Esophagus muscularis mucosa (tissue), 4 donors: ENCODE measurements at regions not wholly inside any gene's neighbourhood (a gene's known extent, or its start where the extent isn't known, plus 50 kb on each side); places are given as distances from the start of the nearest gene placed in this dataset.
A peak's percentile ranks its signal among the peaks of the same experiment; 100 is the strongest.

Experiments
- DNase-seq: peaks from one replicate; pipeline ENCODE4 v3.0.0-alpha.2; 2017; ENCODE audit errors: extremely low spot score
- H3K27ac ChIP-seq, 4 donors: fragments of 200-600 bp; sonication (generic); replicated peaks in 1 of 4; 1 replicate in 3 of 4; 2 replicates in 1 of 4; pipeline ENCODE4 v1.5.1; 2016 to 2019; ENCODE audit warnings: mild to moderate bottlenecking in 1 of 4
- H3K27me3 ChIP-seq, 4 donors: fragments of 200-600 bp; sonication (generic); one replicate each; pipeline versions ENCODE4 v1.5.1 to v1.6.0; 2016 to 2019
- H3K36me3 ChIP-seq, 4 donors: fragments of 200-600 bp; sonication (generic); one replicate each; pipeline ENCODE4 v1.5.1; 2016 to 2019
- H3K4me1 ChIP-seq, 4 donors: fragments of 200-600 bp; sonication (generic); one replicate each; pipeline ENCODE4 v1.5.1; 2016 to 2019
- H3K4me3 ChIP-seq, 4 donors: fragments of 200-600 bp; sonication (generic); 1 replicate in 2 of 4; 2 replicates in 2 of 4; pipeline ENCODE4 v1.5.1; 2016 to 2019; ENCODE audit warnings: mild to moderate bottlenecking in 4 of 4, moderate library complexity in 1 of 4
- H3K9me3 ChIP-seq, 4 donors: fragments of 200-600 bp; sonication (generic); 1 replicate in 3 of 4; 2 replicates in 1 of 4; pipeline ENCODE4 v1.5.1; 2016 to 2019
- CTCF ChIP-seq, 3 experiments: fragments of 200-600 bp in 2 of 3; fragments of 450-650 bp in 1 of 3; sonication (generic) in 2 of 3; IDR thresholded peaks; one replicate each; pipeline ENCODE4 v1.5.1; 2017 to 2019; ENCODE audit warnings: antibody characterized with exemption in 3 of 3, mild to moderate bottlenecking in 2 of 3, moderate library complexity in 1 of 3
- EP300 ChIP-seq: sonication (generic); formaldehyde crosslinking; IDR thresholded peaks from one replicate; pipeline ENCODE4 v1.6.1; 2017; ENCODE audit warnings: antibody characterized with exemption
- POLR2A ChIP-seq: fragments of 450-650 bp; IDR thresholded peaks from one replicate; pipeline ENCODE4 v1.6.1; 2017; ENCODE audit warnings: antibody characterized with exemption, moderate library complexity, mild to moderate bottlenecking, low read depth
- POLR2AphosphoS5 ChIP-seq, 2 donors: sonication (generic); formaldehyde crosslinking; IDR thresholded peaks; one replicate each; pipeline ENCODE4 v1.6.1; 2017; ENCODE audit warnings: antibody characterized with exemption in 2 of 2
- WGBS: methylation state at CpG from one replicate; pipeline ENCODE4 v1.1.5; 2018; 5-methylcytosine and 5-hydroxymethylcytosine counted together
- intact Hi-C: fragments of 100-400 bp; cut with DNase I; formaldehyde crosslinking; loops from one replicate; pipeline ENCODE4 v1.15.1; 2023

GRCh38 chr2:176614049-176614448, 344.8 kb downstream of the MTX2 start:
- intact Hi-C loops: no loop called here
- Histone ChIP-seq H3K36me3 (no peaks in the 10 kb centered on the region), H3K9me3 (no peaks in the 10 kb centered on the region), H3K4me1 (no peaks in the 10 kb centered on the region), H3K4me3 (no peak overlapping the region), H3K27me3 (peaks cover 0 to 31% (median 0%) of the 10 kb centered on the region in 4 donors), H3K27ac (no peak overlapping the region)
- 60% methylated on average over 2 of the region's 2 CpGs for WGBS
- TF ChIP-seq EP300: no peak
- no peak for TF ChIP-seq POLR2AphosphoS5 (IDR thresholded peaks at IDR 0.05)
- TF ChIP-seq CTCF (IDR thresholded peaks at IDR 0.05): no peak
- DNase-seq: no peak

GRCh38 chr2:176614930-176615329, 345.7 kb downstream of the MTX2 start:
- Histone ChIP-seq H3K9me3 (no peaks in the 10 kb centered on the region), H3K4me3 (no peak overlapping the region), H3K27ac (no peak overlapping the region), H3K36me3 (no peaks in the 10 kb centered on the region), H3K27me3 (peaks cover 0 to 30% (median 0%) of the 10 kb centered on the region in 4 donors), H3K4me1 (no peaks in the 10 kb centered on the region)
- TF ChIP-seq EP300: no peak
- TF ChIP-seq POLR2A: no peak
- no peak for TF ChIP-seq CTCF (IDR thresholded peaks at IDR 0.05)
- no peak for TF ChIP-seq POLR2AphosphoS5 (IDR thresholded peaks at IDR 0.05)
- 45% methylated on average over 2 of the region's 2 CpGs for whole genome bisulfite sequencing
- intact Hi-C loops: no loop called here
- peak; percentile 79 for DNase-seq

GRCh38 chr2:176619504-176619903, 350.3 kb downstream of the MTX2 start:
- no peak overlapping the region for H3K27ac ChIP-seq
- H3K4me1 ChIP-seq: no peaks in the 10 kb centered on the region
- intact Hi-C loops: no loop called here
- H3K9me3 ChIP-seq: no peaks in the 10 kb centered on the region
- DNase-seq: no peak
- H3K36me3 ChIP-seq: no peaks in the 10 kb centered on the region
- no peak overlapping the region for H3K4me3 ChIP-seq
- peaks cover 0 to 41% (median 0%) of the 10 kb centered on the region in 4 donors for H3K27me3 ChIP-seq
- TF ChIP-seq POLR2AphosphoS5 (IDR thresholded peaks at IDR 0.05): no peak
- TF ChIP-seq POLR2A: no peak
- TF ChIP-seq EP300: no peak
- TF ChIP-seq CTCF (IDR thresholded peaks at IDR 0.05): no peak
- 83% methylated on average over 6 of the region's 6 CpGs for WGBS

GRCh38 chr2:176621350-176621749, 352.1 kb downstream of the MTX2 start:
- peaks cover 0 to 44% (median 0%) of the 10 kb centered on the region in 4 donors for H3K27me3 ChIP-seq
- intact Hi-C loops: no loop called here
- DNase-seq: no peak
- no peaks in the 10 kb centered on the region for H3K4me1 ChIP-seq
- no peak overlapping the region for H3K27ac ChIP-seq
- no peaks in the 10 kb centered on the region for H3K36me3 ChIP-seq
- WGBS: 67% methylated on average over 7 of the region's 7 CpGs
- no peak for TF ChIP-seq EP300
- no peaks in the 10 kb centered on the region for H3K9me3 ChIP-seq
- H3K4me3 ChIP-seq: no peak overlapping the region

- no peak for DNase-seq
- Histone ChIP-seq H3K27me3 (peaks cover 0 to 45% (median 0%) of the 10 kb centered on the region in 4 donors), H3K4me3 (no peak overlapping the region), H3K36me3 (no peaks in the 10 kb centered on the region), H3K9me3 (no peaks in the 10 kb centered on the region), H3K4me1 (no peaks in the 10 kb centered on the region), H3K27ac (no peak overlapping the region)
- intact Hi-C loops: no loop called here
- 88% methylated on average over 4 of the region's 4 CpGs for WGBS
- TF ChIP-seq CTCF (IDR thresholded peaks at IDR 0.05): no peak
- TF ChIP-seq POLR2A: no peak
- no peak for TF ChIP-seq POLR2AphosphoS5 (IDR thresholded peaks at IDR 0.05)
- no peak for TF ChIP-seq EP300
Observed at GRCh38 chr2:176622792-176623191, 353.6 kb downstream of the MTX2 start.
